IMR-90 (cell line): ENCODE measurements at regions not wholly inside any gene's neighbourhood (a gene's known extent, or its start where the extent isn't known, plus 50 kb on each side); places are given as distances from the start of the nearest gene placed in this dataset.

Experiments
- ATAC-seq: fragments of 200-7000 bp; cut with Tn5 transposase; 2 replicates; pipeline ENCODE4 v1.9.1; 2020; ENCODE audit warnings: low read depth, mild to moderate bottlenecking, moderate library complexity
- BruUV-seq: library from RNA; stranded (reverse); fragments of 400-500 nt; replicated peaks from 2 replicates; lab custom pipeline; 2021; lab: Mats Ljungman, UMichigan
- CTCF ChIA-PET: fragments of 300-600 bp; formaldehyde crosslinking; extraction: SDS; loops from one replicate; lab custom pipeline; 2021; ENCODE audit warnings: antibody characterized with exemption; lab: Yijun Ruan, JAX
- POLR2A ChIA-PET: fragments of 300-600 bp; sonication (Branson Sonifier 250); formaldehyde crosslinking; loops from one replicate; lab custom pipeline; 2022; ENCODE audit warnings: antibody characterized with exemption; ENCODE audit not compliant: unreplicated experiment; lab: Charles Lee
- DNase-seq: peaks from one replicate; pipeline ENCODE4 v3.0.0; 2013
- H2AFZ ChIP-seq: replicated peaks from 2 replicates; pipeline ENCODE3; 2013; ENCODE audit warnings: low read length, mild to moderate bottlenecking; ENCODE audit not compliant: poor library complexity
- H2AK5ac ChIP-seq: 2 replicates; pipeline ENCODE4 v1.6.1; 2013; ENCODE audit warnings: low read depth, low read length, inconsistent platforms
- H2AK9ac ChIP-seq: replicated peaks from 2 replicates; pipeline ENCODE3; 2013; ENCODE audit warnings: mild to moderate bottlenecking, low read depth, low read length, moderate library complexity; ENCODE audit not compliant: poor library complexity
- H2BK120ac ChIP-seq: 2 replicates; pipeline ENCODE4 v1.6.1; 2013; ENCODE audit warnings: low read depth, low read length, inconsistent platforms
- H2BK15ac ChIP-seq: 3 replicates; pipeline ENCODE4 v1.6.1; 2013; ENCODE audit warnings: low read depth, low read length, inconsistent platforms
- H2BK20ac ChIP-seq: 2 replicates; pipeline ENCODE4 v1.6.1; 2013; ENCODE audit warnings: low read depth, mild to moderate bottlenecking, inconsistent platforms, low read length, moderate library complexity
- H2BK5ac ChIP-seq: 2 replicates; pipeline ENCODE4 v1.6.1; 2013; ENCODE audit warnings: mild to moderate bottlenecking, low read depth, low read length, inconsistent platforms; ENCODE audit not compliant: poor library complexity, severe bottlenecking
- H3K14ac ChIP-seq: replicated peaks from 2 replicates; pipeline ENCODE4 v1.6.1; 2013; ENCODE audit warnings: low read depth, low read length, inconsistent platforms
- H3K18ac ChIP-seq: 2 replicates; pipeline ENCODE4 v1.6.1; 2013; ENCODE audit warnings: low read depth, low read length, control low read depth
- H3K23ac ChIP-seq: 2 replicates; pipeline ENCODE4 v1.6.1; 2013; ENCODE audit warnings: low read depth, low read length, inconsistent platforms
- H3K27ac ChIP-seq: 2 replicates; pipeline ENCODE4 v1.5.1; 2013; ENCODE audit warnings: mild to moderate bottlenecking, control low read depth, low read length; ENCODE audit not compliant: insufficient read depth
- H3K27me3 ChIP-seq: 2 replicates; pipeline ENCODE4 v1.6.1; 2013; ENCODE audit warnings: low read length; ENCODE audit not compliant: control insufficient read depth, insufficient read depth
- H3K36me3 ChIP-seq: 2 replicates; pipeline ENCODE4 v1.6.1; 2013; ENCODE audit warnings: low read length, mixed read lengths; ENCODE audit not compliant: control insufficient read depth, insufficient read depth
- H3K4ac ChIP-seq: 2 replicates; pipeline ENCODE4 v1.6.1; 2013; ENCODE audit warnings: low read depth, low read length, inconsistent platforms
- H3K4me1 ChIP-seq: 2 replicates; pipeline ENCODE4 v1.6.1; 2013; ENCODE audit warnings: low read length, mixed read lengths; ENCODE audit not compliant: control insufficient read depth, insufficient read depth
- H3K4me2 ChIP-seq: 2 replicates; pipeline ENCODE4 v1.6.1; 2013; ENCODE audit warnings: low read depth, mild to moderate bottlenecking, control low read depth, low read length, moderate library complexity
- H3K4me3 ChIP-seq: 2 replicates; pipeline ENCODE4 v1.5.1; 2013; ENCODE audit warnings: low read depth, mild to moderate bottlenecking, control low read depth, low read length, moderate library complexity; ENCODE audit not compliant: insufficient read depth
- H3K56ac ChIP-seq: 2 replicates; pipeline ENCODE4 v1.6.1; 2013; ENCODE audit warnings: low read length, inconsistent platforms; ENCODE audit not compliant: insufficient read depth; ENCODE audit errors: extremely low read depth
- H3K79me1 ChIP-seq, 2 experiments: 2 replicates each; pipeline ENCODE4 v1.6.1; 2013; ENCODE audit warnings: low read length in 2 of 2, inconsistent platforms in 1 of 2, low read depth in 1 of 2
- H3K9ac ChIP-seq: 2 replicates; pipeline ENCODE4 v1.6.1; 2013; ENCODE audit warnings: low read depth, low read length, control low read depth
- H3K9me1 ChIP-seq: 2 replicates; pipeline ENCODE4 v1.6.1; 2013; ENCODE audit warnings: low read length, inconsistent platforms; ENCODE audit not compliant: insufficient read depth
- H3K9me3 ChIP-seq: 2 replicates; pipeline ENCODE4 v1.6.1; 2013; ENCODE audit warnings: low read length; ENCODE audit not compliant: control insufficient read depth, insufficient read depth
- H4K20me1 ChIP-seq: 2 replicates; pipeline ENCODE4 v1.6.1; 2013; ENCODE audit warnings: low read length, inconsistent platforms; ENCODE audit not compliant: insufficient read depth
- H4K5ac ChIP-seq: 2 replicates; pipeline ENCODE4 v1.6.1; 2013; ENCODE audit warnings: mild to moderate bottlenecking, low read depth, low read length, control low read depth
- H4K8ac ChIP-seq, 2 experiments: 2 replicates each; pipeline ENCODE4 v1.6.1; 2013; ENCODE audit warnings: low read depth in 2 of 2, low read length in 2 of 2, control low read depth in 1 of 2, inconsistent platforms in 1 of 2
- H4K91ac ChIP-seq: 2 replicates; pipeline ENCODE4 v1.6.1; 2013; ENCODE audit warnings: low read depth, low read length, inconsistent platforms; ENCODE audit not compliant: insufficient read depth
- RCOR1 ChIP-seq: IDR thresholded peaks from 2 replicates; pipeline ENCODE4 v1.6.1; 2012; ENCODE audit warnings: mild to moderate bottlenecking, low read length, improper control_type of control experiment; ENCODE audit not compliant: insufficient replicate concordance
- WGBS, 2 experiments: methylation state at CpG; one replicate each; pipeline versions ENCODE4 v1.1.5 to v1.1.7; 2013; ENCODE audit warnings: missing lambda C conversion rate in 2 of 2; ENCODE audit not compliant: insufficient read length in 1 of 2; ENCODE audit errors: extremely low coverage in 2 of 2; 5-methylcytosine and 5-hydroxymethylcytosine counted together
- dilution Hi-C: fragments of 300-500 bp; cut with HindIII; formaldehyde crosslinking; loops from one replicate; pipeline ENCODE4 v1.14.3; 2018; ENCODE audit warnings: low sequenced_read_pairs; ENCODE audit not compliant: unreplicated experiment
- in situ Hi-C: fragments of 300-500 bp; cut with MboI; formaldehyde crosslinking; loops from 3 replicates; pipeline ENCODE4 v1.14.3; 2019; ENCODE audit warnings: low sequenced_read_pairs, inconsistent platforms, mixed read lengths
- intact Hi-C: fragments of 100-400 bp; cut with micrococcal nuclease; formaldehyde crosslinking; loops from 2 replicates; pipeline ENCODE4 v1.10.0; 2022
- TF ChIP-seq, protein P1 (sequence below): fragments of 150-350 bp; IDR thresholded peaks from 2 replicates; pipeline ENCODE4 v1.6.1; 2016; ENCODE audit warnings: low read depth, mild to moderate bottlenecking, low read length, moderate library complexity, borderline replicate concordance

DNA sequence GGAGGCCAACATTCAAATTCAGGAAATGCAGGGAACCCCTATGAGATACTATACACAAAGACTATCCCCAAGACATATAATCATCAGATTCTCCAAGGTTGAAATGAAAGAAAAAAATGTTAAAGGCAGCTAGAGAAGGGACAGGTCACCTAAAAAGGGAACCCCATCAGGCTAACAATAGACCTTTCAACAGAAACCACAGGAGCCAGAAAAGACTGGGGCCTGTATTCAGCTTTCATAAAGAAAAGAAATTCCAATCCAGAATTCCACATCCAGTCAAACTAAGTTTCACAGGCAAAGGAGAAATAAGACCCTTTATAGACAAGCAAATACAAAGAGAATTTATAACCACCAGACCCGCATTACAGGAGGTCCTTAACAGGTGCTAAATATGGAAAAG is 1703.6 kb upstream of the PRR20A start:
- no peak overlapping the region for H2AK5ac ChIP-seq
- no peaks in the 10 kb centered on the region for H3K4me1 ChIP-seq
- no peak overlapping the region for H4K91ac ChIP-seq
- intact Hi-C loops (no loop called here), dilution Hi-C loops (no loop called here), in situ Hi-C loops (no loop called here)
- no peak for TF ChIP-seq RCOR1
- TF ChIP-seq, protein P1, sequence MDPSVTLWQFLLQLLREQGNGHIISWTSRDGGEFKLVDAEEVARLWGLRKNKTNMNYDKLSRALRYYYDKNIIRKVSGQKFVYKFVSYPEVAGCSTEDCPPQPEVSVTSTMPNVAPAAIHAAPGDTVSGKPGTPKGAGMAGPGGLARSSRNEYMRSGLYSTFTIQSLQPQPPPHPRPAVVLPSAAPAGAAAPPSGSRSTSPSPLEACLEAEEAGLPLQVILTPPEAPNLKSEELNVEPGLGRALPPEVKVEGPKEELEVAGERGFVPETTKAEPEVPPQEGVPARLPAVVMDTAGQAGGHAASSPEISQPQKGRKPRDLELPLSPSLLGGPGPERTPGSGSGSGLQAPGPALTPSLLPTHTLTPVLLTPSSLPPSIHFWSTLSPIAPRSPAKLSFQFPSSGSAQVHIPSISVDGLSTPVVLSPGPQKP, result no peak
- no peak overlapping the region for H2BK15ac ChIP-seq
- CTCF ChIA-PET, result no interaction called here
- DNase-seq (no peak), ATAC-seq (no peak)
- H3K4me2 ChIP-seq, result no peak overlapping the region
- no peak overlapping the region for H3K56ac ChIP-seq
- no peak overlapping the region for H2AFZ ChIP-seq
- H3K36me3 ChIP-seq, result no peaks in the 10 kb centered on the region
- BruUV-seq, result no TSS peak
- H4K20me1 ChIP-seq, result no peaks in the 10 kb centered on the region
- H4K8ac ChIP-seq, result no peak overlapping the region
- no peaks in the 10 kb centered on the region for H3K79me1 ChIP-seq
- H2BK20ac ChIP-seq, result no peak overlapping the region
- H3K23ac ChIP-seq, result no peak overlapping the region
- no CpG with 5 or more reads among the region's 1 CpG for WGBS, 2 experiments
- POLR2A ChIA-PET, result no interaction called here
- H3K4me3 ChIP-seq, result no peak overlapping the region
- H2BK5ac ChIP-seq, result no peak overlapping the region
- H3K9me3 ChIP-seq, result peaks cover 16% of the 10 kb centered on the region
- H3K9me1 ChIP-seq, result no peaks in the 10 kb centered on the region
- no peak overlapping the region for H3K14ac ChIP-seq
- no peak overlapping the region for H3K4ac ChIP-seq
- no peak overlapping the region for H3K27ac ChIP-seq
- H4K5ac ChIP-seq, result no peak overlapping the region
- H2AK9ac ChIP-seq, result no peak overlapping the region
- H2BK120ac ChIP-seq, result no peak overlapping the region
- H3K27me3 ChIP-seq, result no peaks in the 10 kb centered on the region
- no peak overlapping the region for H3K18ac ChIP-seq
- H3K9ac ChIP-seq, result no peak overlapping the region
